Fibroblast of lung (primary cell): ENCODE measurements at regions not wholly inside any gene's neighbourhood (a gene's known extent, or its start where the extent isn't known, plus 50 kb on each side); places are given as distances from the start of the nearest gene placed in this dataset.

ENCODE experiments used
- DNase-seq, 2 donors: peaks; one replicate each; pipeline versions ENCODE4 v3.0.0 to v3.0.0-alpha.2; 2010; ENCODE audit warnings: low read depth in 2 of 2
- H2AFZ ChIP-seq: 2 replicates; pipeline ENCODE4 v1.5.1; 2012; ENCODE audit warnings: low read length, control low read depth, inconsistent platforms
- H3K27ac ChIP-seq: 2 replicates; pipeline ENCODE4 v1.5.1; 2011; ENCODE audit warnings: low read length, control low read depth; ENCODE audit not compliant: insufficient read depth
- H3K27me3 ChIP-seq: 2 replicates; pipeline ENCODE4 v1.5.1; 2011; ENCODE audit warnings: mild to moderate bottlenecking, low read length; ENCODE audit not compliant: control insufficient read depth, insufficient read depth
- H3K36me3 ChIP-seq: 2 replicates; pipeline ENCODE4 v1.5.1; 2011; ENCODE audit warnings: low read length; ENCODE audit not compliant: control insufficient read depth, insufficient read depth
- H3K4me1 ChIP-seq: 2 replicates; pipeline ENCODE4 v1.5.1; 2011; ENCODE audit warnings: low read length; ENCODE audit not compliant: control insufficient read depth, insufficient read depth; ENCODE audit errors: extremely low read depth
- H3K4me2 ChIP-seq: 2 replicates; pipeline ENCODE4 v1.5.1; 2011; ENCODE audit warnings: low read length, control low read depth; ENCODE audit not compliant: insufficient read depth; ENCODE audit errors: extremely low read depth
- H3K4me3 ChIP-seq, 4 experiments: fragments of 200-600 bp in 1 of 4; sonication (generic) in 1 of 4; replicated peaks in 1 of 4; 2 replicates each; pipeline ENCODE4 v1.5.1; 2011 to 2016; ENCODE audit warnings: low read length in 4 of 4, low read depth in 3 of 4, mild to moderate bottlenecking in 3 of 4, control low read depth in 2 of 4, inconsistent platforms in 1 of 4, mixed read lengths in 1 of 4; ENCODE audit not compliant: insufficient read depth in 1 of 4; ENCODE audit errors: control extremely low read depth in 1 of 4
- H3K79me2 ChIP-seq: 2 replicates; pipeline ENCODE4 v1.5.1; 2012; ENCODE audit warnings: mild to moderate bottlenecking, low read length, inconsistent platforms; ENCODE audit not compliant: control insufficient read depth, insufficient read depth
- H3K9ac ChIP-seq: 2 replicates; pipeline ENCODE4 v1.5.1; 2011; ENCODE audit warnings: mild to moderate bottlenecking, low read length, control low read depth; ENCODE audit not compliant: insufficient read depth
- H3K9me3 ChIP-seq: 2 replicates; pipeline ENCODE4 v1.5.1; 2012; ENCODE audit warnings: low read depth, low read length; ENCODE audit not compliant: control insufficient read depth, insufficient read depth
- H4K20me1 ChIP-seq: 2 replicates; pipeline ENCODE4 v1.5.1; 2011; ENCODE audit warnings: low read length; ENCODE audit not compliant: control insufficient read depth, insufficient read depth; ENCODE audit errors: extremely low read depth
- CTCF ChIP-seq, 2 donors: IDR thresholded peaks in 1 of 2; conservative IDR thresholded peaks in 1 of 2; 1 replicate in 1 of 2; 2 replicates in 1 of 2; pipeline ENCODE4 v1.5.1; 2011 to 2012; ENCODE audit warnings: low read length in 2 of 2, control low read depth in 1 of 2, inconsistent platforms in 1 of 2, low read depth in 1 of 2, mild to moderate bottlenecking in 1 of 2
- EZH2 ChIP-seq: IDR thresholded peaks from 2 replicates; pipeline ENCODE4 v1.5.1; 2012; ENCODE audit warnings: low read length, control low read depth, mild to moderate bottlenecking; ENCODE audit errors: missing control alignments

GRCh38 chr6:98605705-98606104 is 228.7 kb upstream of the POU3F2 start:
- TF ChIP-seq CTCF (conservative IDR thresholded peaks at IDR 0.05 in 1 of 2, IDR thresholded peaks at IDR 0.05 in 1 of 2; ENCODE audit: low read depth in 1 of 2, low read length in 2 of 2) (no peak), EZH2 (no peak)
- no peak overlapping the region for H3K9ac ChIP-seq

GRCh38 chr6:98627129-98627775 is 207.1 kb upstream of the POU3F2 start:
- no peak for TF ChIP-seq CTCF (conservative IDR thresholded peaks at IDR 0.05 in 1 of 2, IDR thresholded peaks at IDR 0.05 in 1 of 2; ENCODE audit: low read depth in 1 of 2, low read length in 2 of 2)
- no peak for TF ChIP-seq EZH2
- no peaks in the 10 kb centered on the region for H3K36me3 ChIP-seq

More at GRCh38 chr6:98605705-98606104, 228.7 kb upstream of the POU3F2 start:
- no peaks in the 10 kb centered on the region for H3K36me3 ChIP-seq
- H3K9me3 ChIP-seq, result no peaks in the 10 kb centered on the region
- H3K4me2 ChIP-seq, result no peak overlapping the region
- no peaks in the 10 kb centered on the region for H3K79me2 ChIP-seq
- H4K20me1 ChIP-seq, result no peaks in the 10 kb centered on the region
- no peak overlapping the region for H3K27ac ChIP-seq
- no peak overlapping the region for H3K4me3 ChIP-seq
- H2AFZ ChIP-seq, result no peak overlapping the region
- DNase-seq, result no peak
- H3K27me3 ChIP-seq, result no peaks in the 10 kb centered on the region
- no peaks in the 10 kb centered on the region for H3K4me1 ChIP-seq

GRCh38 chr6:98633886-98634285 is 200.5 kb upstream of the POU3F2 start:
- Histone ChIP-seq H3K27ac (no peak overlapping the region), H2AFZ (no peak overlapping the region), H3K9me3 (no peaks in the 10 kb centered on the region), H3K4me3 (no peak overlapping the region), H3K4me2 (no peak overlapping the region), H3K9ac (no peak overlapping the region), H3K36me3 (no peaks in the 10 kb centered on the region), H3K79me2 (no peaks in the 10 kb centered on the region), H4K20me1 (no peaks in the 10 kb centered on the region), H3K27me3 (no peaks in the 10 kb centered on the region), H3K4me1 (no peaks in the 10 kb centered on the region)
- peak in 1 of 2 donors; percentile 61 for DNase-seq
- no peak for TF ChIP-seq CTCF (conservative IDR thresholded peaks at IDR 0.05 in 1 of 2, IDR thresholded peaks at IDR 0.05 in 1 of 2; ENCODE audit: low read depth in 1 of 2, low read length in 2 of 2)
- no peak for TF ChIP-seq EZH2

More at GRCh38 chr6:98627129-98627775, 207.1 kb upstream of the POU3F2 start:
- Histone ChIP-seq H3K27ac (no peak overlapping the region), H3K9ac (no peak overlapping the region), H2AFZ (no peak overlapping the region), H3K4me2 (no peak overlapping the region), H3K27me3 (no peaks in the 10 kb centered on the region), H3K4me3 (no peak overlapping the region), H3K79me2 (no peaks in the 10 kb centered on the region), H3K4me1 (no peaks in the 10 kb centered on the region), H3K9me3 (no peaks in the 10 kb centered on the region), H4K20me1 (no peaks in the 10 kb centered on the region)
- no peak for DNase-seq
